Islet precursor cell (in vitro differentiated cells): ENCODE measurements at regions not wholly inside any gene's neighbourhood (a gene's known extent, or its start where the extent isn't known, plus 50 kb on each side); places are given as distances from the start of the nearest gene placed in this dataset.
"Not testable (repeated sequence)": the region's sequence is repeated elsewhere in the genome, so short reads cannot be mapped to it uniquely, and the experiment has no call there.

ENCODE experiments used
- DNase-seq: peaks from one replicate; pipeline ENCODE4 v3.0.0-alpha.2; 2018

DNA sequence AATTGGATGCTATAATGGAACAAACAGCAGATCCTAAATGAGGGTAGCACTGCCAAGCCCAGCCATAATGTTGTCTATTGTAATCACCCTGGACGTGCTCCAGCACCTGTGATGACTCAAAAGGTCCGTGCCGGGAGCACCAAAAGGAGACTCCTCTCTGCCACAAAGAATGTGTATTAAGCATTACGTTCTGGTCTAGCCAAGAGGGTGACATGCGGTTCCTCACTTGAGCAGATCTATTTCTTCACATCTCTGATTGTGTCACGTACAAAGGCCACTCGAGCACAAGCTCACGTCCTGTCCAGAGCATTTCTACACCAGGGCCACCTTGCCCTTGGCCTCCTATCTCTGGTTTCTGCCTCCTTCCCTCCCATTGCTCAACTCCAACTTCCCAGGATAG, 219.9 kb upstream of the IRS2 start:
- DNase-seq, result no peak

- DNase-seq, result no peak
These were observed 219.2 kb upstream of the IRS2 start for GRCh38 chr13:110005563-110005962.

DNA sequence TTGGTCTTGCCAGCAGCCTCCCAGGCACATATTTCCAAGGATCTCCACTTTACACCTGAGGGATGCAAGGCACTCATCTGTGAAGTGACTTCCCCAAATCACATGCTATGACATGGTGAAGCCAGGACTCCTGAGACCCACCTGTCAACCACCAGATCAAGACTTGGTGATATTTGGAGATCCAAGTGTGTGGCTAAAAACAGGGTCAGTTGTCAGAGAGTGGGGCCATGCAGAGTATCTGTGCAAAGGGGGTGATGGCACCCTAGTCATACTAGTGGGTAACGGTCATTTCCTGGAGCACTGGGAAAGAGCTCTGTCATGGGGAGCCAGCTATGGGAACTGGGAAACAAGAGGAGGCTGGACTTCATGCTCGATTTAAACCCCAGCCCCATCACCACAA, 218.4 kb upstream of the IRS2 start:
- DNase-seq, result no peak

GRCh38 chr13:110001670-110002275, 215.4 kb upstream of the IRS2 start:
- no peak for DNase-seq

DNA sequence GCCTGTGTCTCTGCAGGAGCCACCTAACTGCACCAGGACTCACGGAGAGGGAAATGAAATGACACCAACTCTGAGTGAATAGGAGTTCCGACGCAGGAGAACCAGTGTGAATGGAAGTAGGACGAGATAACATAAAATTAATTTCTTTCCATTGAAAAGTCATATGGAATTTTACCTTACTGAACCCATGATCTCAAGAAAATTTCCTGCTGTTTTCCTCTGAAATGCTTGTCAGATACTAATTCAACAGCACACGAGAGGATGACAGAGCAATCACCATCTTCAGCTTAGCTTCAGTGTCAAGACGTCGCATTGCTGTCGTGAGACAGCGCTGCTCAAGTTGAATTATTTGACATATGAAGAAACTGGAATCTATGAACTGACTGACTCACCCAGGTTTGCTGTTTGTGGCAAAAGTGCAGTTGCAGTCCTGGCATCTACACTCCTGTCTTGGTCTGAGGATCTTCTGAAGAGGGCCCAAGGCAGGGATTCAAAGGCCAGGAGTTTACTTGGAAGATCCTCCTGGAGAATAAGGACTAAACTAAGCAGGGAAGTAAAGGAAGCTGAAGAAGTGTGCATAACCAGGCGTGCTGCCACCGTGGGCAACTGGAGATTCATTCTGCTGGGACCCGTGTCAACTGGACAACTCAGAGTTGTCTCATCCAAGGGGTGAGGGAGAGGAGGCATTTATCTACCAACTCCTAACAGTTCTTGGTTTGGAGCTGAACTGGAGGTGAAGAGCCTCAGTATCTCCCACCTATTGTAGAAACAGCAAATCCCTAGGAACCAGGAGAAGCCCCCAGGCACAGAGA, 214.4 kb upstream of the IRS2 start:
- DNase-seq, result no peak

GRCh38 chr13:109999659-110000533, 213.5 kb upstream of the IRS2 start:
- peak; percentile 90 for DNase-seq

- peak; percentile 74 for DNase-seq
These were observed 212.5 kb upstream of the IRS2 start for GRCh38 chr13:109998684-109999533.

- DNase-seq, result no peak
These were observed 211.7 kb upstream of the IRS2 start for GRCh38 chr13:109998037-109998436.

- not testable (repeated sequence) for DNase-seq
These were observed 210.7 kb upstream of the IRS2 start for GRCh38 chr13:109997056-109997595.

DNA sequence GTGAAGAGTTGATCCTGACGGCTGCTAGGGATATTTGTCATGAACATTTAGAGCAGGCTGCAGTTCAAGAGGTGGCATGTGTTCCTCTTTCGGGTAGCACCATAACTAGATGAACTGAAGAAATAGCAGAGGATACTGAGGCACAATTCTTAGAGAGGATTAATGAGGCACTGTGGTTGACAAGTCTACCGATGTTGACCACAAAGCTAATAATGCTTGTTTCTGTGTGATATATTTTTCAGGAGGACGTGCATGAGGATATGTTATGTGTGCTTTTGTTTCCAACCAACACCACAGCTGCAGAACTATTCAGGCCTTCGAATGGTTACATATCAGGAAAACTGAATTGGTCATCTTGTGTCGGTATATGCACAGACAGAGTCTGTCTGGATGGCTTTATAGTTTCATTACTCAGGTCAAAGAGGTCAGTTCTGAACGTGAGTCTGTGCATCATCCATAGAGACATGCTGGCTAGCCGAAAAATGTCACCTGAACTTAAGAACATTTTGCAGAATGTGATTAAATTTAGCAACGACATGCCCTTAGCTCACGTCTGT, 210.1 kb upstream of the IRS2 start:
- no peak for DNase-seq

- no peak for DNase-seq
These were observed 209.2 kb upstream of the IRS2 start for GRCh38 chr13:109995578-109995977.

DNA sequence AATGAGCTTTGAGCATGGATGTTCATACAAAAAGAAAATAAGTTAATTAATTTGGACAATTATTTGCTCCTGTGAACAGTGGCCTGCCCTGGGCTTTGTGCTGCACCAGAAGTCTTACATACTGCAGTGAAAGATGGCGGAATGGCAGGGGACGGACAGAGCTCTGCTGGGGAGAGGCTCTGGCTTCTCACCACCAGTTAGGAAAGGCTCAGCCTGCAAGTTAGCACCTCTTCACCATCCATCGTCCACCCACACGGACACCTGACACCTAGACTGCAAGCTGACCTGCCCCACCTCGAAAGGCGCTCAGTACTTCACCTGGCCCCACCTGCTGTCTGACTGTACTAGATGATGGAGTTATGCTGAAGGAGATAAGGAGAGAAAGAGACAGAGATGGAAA, 203.9 kb upstream of the IRS2 start:
- DNase-seq, result no peak

DNA sequence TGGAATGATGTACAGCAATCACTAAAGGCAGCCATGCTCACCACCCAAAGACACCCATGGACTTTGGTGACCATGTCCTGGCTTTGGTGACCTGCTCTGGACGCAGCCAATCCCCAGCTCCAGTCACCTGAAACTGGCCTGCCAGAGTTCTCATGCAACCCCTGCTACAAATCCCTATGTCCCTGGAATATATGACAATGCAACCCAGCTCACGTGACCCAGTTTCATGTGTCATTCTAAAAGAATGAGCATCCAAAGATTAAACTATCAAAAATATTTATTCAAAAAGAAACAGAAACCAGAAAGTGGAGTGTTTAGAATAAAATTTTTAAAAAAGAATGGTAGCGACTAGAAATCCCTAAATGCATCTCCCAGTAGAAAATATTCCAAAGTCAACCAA, 203.3 kb upstream of the IRS2 start:
- no peak for DNase-seq

DNA sequence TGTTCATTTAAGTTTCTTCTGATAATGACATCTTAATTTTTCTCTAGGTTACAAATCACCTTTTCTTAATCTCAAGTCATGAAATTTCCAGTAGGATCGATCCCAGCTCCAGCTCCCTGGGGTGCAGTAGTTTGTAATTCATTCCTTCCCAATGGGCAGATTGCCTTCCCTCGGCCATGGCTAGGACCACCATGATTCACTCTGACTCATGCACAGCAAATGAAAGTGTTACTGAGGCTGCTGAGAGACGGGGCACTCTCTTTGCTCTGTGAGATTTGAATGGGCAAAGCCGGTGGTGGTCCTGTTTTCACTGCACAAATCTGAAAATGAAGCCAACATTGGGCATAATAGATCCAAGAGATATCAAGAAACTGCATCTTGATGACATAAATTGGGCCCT, 202.8 kb upstream of the IRS2 start:
- DNase-seq, result no peak

- DNase-seq, result no peak
These were observed 200.5 kb upstream of the IRS2 start for GRCh38 chr13:109986851-109987250.

DNA sequence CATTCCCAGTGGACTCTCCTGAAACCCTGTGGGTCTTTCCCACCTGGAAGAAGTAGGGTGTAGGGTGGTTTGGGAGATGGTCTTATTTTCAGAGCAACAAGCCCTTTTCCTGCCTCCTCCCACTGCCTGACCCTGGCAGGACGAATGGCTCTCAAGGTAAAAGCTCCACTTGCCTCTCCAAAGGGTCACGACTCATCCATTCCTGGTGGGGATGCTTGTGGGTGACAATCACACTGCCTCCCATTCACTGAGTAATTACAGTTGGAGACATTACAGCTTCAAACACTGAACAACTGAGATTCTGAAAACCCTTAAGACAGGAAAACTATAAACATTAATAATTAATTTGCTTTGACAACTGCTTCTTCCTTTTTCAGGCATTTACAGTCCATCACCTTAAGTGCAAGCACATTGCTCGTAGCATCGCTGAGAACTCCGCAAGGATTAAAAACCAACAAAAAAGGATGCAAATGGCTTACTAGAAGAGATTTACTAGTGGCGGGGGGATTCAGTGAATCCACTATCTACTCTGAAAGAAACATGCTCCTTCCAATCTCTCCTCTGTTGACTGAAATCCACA, 199.6 kb upstream of the IRS2 start:
- DNase-seq, result peak; percentile 71

- no peak for DNase-seq
These were observed 197.1 kb upstream of the IRS2 start for GRCh38 chr13:109983447-109983846.

DNA sequence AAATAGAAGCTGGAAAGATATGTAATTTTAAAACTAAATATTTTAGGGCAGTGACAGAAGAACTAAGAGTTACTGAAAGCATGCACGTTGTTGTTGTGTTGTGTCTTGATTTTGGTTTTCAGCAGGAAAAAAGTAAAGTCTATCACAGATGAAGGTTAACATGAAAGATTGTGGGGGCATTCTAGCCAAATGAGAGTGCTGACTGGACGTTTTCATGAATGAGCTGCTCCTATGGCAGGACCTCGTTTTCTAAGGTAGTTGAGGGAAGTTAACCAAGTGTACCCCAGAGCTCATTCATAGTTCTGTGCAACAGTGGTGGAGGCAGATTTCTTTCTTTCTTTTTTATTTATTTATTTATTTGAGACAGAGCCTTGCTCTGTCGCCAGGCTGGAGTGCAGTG, 194.6 kb upstream of the IRS2 start:
- DNase-seq, result no peak

DNA sequence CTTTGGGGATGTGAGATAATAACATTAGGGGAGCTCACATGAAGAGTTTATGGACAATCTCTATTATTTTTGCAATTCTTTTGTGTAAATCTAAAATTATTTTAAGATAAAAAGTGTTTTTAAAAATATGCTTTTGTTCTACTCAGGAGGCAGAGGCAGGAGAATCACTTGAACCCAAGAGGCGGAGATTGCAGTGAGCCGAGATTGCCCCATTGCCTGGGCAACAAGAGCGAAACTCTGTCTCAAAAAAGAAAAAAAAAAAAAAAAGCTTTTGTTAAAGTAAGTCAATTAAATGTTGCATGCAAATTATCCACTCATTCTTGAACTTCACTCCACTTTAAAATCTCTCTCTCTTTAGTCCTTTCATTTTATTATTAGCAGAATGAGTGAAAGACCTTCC, 193.3 kb upstream of the IRS2 start:
- DNase-seq, result not testable (repeated sequence)

GRCh38 chr13:109979228-109979627, 192.8 kb upstream of the IRS2 start:
- peak; percentile 74 for DNase-seq

GRCh38 chr13:109977212-109977968, 191.0 kb upstream of the IRS2 start:
- no peak for DNase-seq
